Activated T-helper 2 cell treated with anti-CD3 and anti-CD28 coated beads, Interferon-gamma antibody, Interleukin-2, Interleukin-4, amounts not matched to agents 10 μg/mL and 5 μg/mL and 100 μg/mL, durations not matched to agents 14 hours and 24 hours and 36 hours (primary cell): ENCODE measurements at regions not wholly inside any gene's neighbourhood (a gene's known extent, or its start where the extent isn't known, plus 50 kb on each side); places are given as distances from the start of the nearest gene placed in this dataset.

Source experiments
- DNase-seq: peaks from one replicate; pipeline ENCODE4 v3.0.0; 2021; ENCODE audit warnings: low spot score
- H3K27ac Mint-ChIP-seq: one replicate; pipeline ENCODE4 v1.8.0; 2021; ENCODE audit warnings: mixed read lengths
- H3K27me3 Mint-ChIP-seq: one replicate; pipeline ENCODE4 v1.8.0; 2021; ENCODE audit warnings: low read depth, mixed read lengths
- H3K36me3 Mint-ChIP-seq: one replicate; pipeline ENCODE4 v1.8.0; 2021; ENCODE audit warnings: low read depth, mixed read lengths
- H3K4me1 Mint-ChIP-seq: one replicate; pipeline ENCODE4 v1.8.0; 2021; ENCODE audit warnings: low read depth, mixed read lengths
- H3K4me3 Mint-ChIP-seq: one replicate; pipeline ENCODE4 v1.8.0; 2021; ENCODE audit warnings: low read depth, mild to moderate bottlenecking, moderate library complexity, mixed read lengths
- H3K9me3 Mint-ChIP-seq: one replicate; pipeline ENCODE4 v1.8.0; 2021; ENCODE audit warnings: mixed read lengths
- intact Hi-C: fragments of 100-400 bp; cut with micrococcal nuclease; formaldehyde crosslinking; loops from one replicate; pipeline ENCODE4 v1.15.1; 2023

DNA sequence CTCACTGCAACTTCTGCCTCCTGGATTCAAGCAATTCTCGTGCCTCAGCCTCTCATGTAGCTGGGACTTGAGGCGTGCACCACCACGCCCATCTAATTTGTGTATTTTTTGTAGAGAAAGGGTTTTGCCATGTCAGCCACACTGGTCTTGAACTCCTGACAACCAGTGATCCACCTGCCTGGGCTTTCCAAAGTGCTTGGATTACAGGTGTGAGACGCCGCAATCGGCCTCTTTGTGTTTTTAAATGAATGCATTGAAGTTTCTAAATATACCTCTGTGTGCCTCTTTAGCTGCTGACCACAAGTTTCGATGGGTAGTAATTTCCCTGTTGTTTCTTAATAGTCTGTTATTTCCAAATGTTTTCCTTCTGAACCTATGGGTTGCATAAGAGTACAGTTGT lies 765.3 kb upstream of the GRIA3 start:
- DNase-seq: no peak
- Mint-ChIP-seq H3K9me3 (no peaks in the 10 kb centered on the region), H3K4me1 (no peaks in the 10 kb centered on the region), H3K27me3 (no peaks in the 10 kb centered on the region), H3K4me3 (no peak overlapping the region), H3K36me3 (no peaks in the 10 kb centered on the region), H3K27ac (no peak overlapping the region)
- intact Hi-C loops: no loop called here

DNA sequence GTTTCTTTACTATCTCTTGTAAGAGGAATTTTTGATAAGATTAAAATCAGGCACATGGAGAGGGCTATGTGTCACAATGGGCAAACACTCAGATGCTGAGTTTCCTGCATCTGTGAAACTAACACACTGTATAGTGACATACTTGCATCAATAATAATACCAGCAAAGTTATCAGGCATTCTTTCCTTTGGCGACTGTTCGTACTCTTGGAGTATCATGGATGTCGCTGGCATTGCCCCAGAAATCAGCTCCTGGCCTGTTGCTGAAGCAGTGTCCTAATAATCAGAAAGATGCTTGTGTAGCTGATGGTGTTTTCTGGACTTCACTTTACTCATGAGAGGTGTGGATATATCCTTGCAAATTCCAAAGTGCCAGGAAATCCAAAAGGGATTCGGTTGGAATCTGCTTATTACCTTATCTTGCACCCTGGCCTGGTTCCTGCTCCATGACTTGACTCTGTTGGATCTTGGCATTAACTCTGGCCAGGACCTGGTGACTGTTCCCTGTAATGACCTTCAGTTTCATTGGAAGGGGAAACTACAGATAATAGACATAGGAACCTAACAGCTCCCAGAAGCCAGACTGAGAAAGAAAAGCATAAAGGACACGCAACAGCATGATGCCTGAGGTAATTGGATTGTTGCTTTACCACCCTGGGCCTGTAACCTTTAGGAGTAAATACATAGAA lies 762.5 kb upstream of the GRIA3 start:
- no peaks in the 10 kb centered on the region for H3K36me3 Mint-ChIP-seq
- H3K27me3 Mint-ChIP-seq: no peaks in the 10 kb centered on the region
- no peak overlapping the region for H3K27ac Mint-ChIP-seq
- no peaks in the 10 kb centered on the region for H3K9me3 Mint-ChIP-seq
- no peak overlapping the region for H3K4me3 Mint-ChIP-seq
- H3K4me1 Mint-ChIP-seq: no peaks in the 10 kb centered on the region
- intact Hi-C loops: no loop called here
- no peak for DNase-seq

DNA sequence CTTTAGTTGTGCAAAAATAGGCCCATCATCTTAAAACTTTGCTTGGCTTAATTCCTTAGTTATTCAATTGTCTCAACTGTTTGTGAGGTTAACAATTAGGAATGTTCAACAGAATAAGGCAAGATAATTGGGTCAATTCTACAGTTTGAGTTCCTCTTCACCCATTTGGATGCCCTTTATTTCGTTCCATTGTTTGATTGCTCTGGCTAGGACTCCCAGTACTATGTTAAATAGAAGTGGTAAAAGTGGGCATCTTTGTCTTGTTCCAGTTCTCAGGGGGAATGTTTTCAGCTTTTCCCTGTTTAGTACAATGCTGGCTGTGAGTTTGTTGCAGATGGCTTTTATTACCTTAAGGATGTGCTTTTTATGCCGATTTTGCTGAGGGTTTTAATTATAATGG lies 761.5 kb upstream of the GRIA3 start:
- Mint-ChIP-seq H3K4me1 (no peaks in the 10 kb centered on the region), H3K4me3 (no peak overlapping the region), H3K9me3 (no peaks in the 10 kb centered on the region), H3K27me3 (no peaks in the 10 kb centered on the region), H3K27ac (no peak overlapping the region), H3K36me3 (no peaks in the 10 kb centered on the region)
- no peak for DNase-seq
- intact Hi-C loops: no loop called here

DNA sequence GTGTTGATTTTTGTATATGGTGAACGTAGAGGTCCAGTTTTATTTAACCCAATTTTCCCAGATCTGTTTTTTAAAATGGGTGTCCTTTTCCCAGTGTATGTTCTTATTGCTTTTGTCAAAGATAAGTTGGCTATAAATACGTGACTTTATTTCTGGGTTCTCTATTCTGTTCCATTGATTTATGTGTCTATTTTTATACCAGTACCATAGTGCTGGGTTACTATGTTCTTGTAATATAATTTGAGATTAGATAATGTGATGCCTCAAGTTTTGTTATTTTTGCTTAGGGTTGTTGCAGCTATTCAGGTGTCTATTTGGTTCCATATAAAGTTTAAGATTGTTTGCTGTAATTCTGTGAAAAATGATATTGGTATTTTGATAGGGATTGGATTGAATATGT lies 749.1 kb upstream of the GRIA3 start:
- Mint-ChIP-seq H3K4me1 (no peaks in the 10 kb centered on the region), H3K27me3 (no peaks in the 10 kb centered on the region), H3K9me3 (peaks cover 27% of the 10 kb centered on the region)

DNA sequence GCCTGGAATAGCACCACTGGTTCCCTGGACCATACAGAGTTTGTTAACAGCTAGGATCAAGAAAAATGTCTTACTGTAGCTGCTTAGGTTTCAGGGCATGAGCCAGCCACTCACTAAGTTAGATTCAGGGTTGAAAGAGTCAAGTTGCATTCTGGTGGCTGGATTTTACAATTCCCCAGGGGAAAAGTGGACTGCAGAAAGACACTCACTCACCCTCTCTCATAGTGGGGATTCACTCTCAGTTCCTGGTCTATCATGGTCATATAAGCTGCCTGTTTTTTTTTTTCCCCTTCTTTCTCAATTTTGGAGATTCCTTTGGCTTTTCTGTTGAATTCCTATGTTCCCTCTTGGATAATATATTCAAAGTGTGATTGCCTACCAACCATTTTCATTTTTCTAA lies 744.2 kb upstream of the GRIA3 start:
- H3K27ac Mint-ChIP-seq: no peak overlapping the region
- peaks cover 24% of the 10 kb centered on the region for H3K9me3 Mint-ChIP-seq
- H3K27me3 Mint-ChIP-seq: no peaks in the 10 kb centered on the region
- intact Hi-C loops: no loop called here
- no peaks in the 10 kb centered on the region for H3K4me1 Mint-ChIP-seq
- H3K4me3 Mint-ChIP-seq: no peak overlapping the region
- DNase-seq: no peak
- H3K36me3 Mint-ChIP-seq: no peaks in the 10 kb centered on the region

More for the DNA sequence above, 749.1 kb upstream of the GRIA3 start:
- intact Hi-C loops: no loop called here
- Mint-ChIP-seq H3K27ac (no peak overlapping the region), H3K4me3 (no peak overlapping the region), H3K36me3 (no peaks in the 10 kb centered on the region)
- no peak for DNase-seq

DNA sequence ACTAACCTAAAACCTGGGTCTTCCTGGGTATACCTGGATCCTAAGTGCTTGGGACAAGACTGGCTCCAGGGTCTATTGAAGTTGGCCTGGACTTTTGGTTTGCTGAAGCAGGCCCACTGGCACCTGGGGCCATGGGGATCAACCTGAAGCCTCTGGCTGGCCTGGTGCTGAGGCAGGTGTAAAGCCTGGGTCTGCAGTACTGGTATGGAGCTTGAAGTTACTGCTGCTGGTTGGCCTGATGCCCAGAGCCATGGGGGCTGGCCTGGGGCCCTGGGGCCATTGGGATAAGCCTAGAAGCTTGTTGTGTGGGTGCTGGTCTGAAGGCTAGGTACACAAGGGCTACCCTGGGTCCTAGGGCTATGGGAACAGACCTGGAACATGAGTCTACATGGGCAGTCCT lies 743.2 kb upstream of the GRIA3 start:
- H3K9me3 Mint-ChIP-seq: peaks cover 26% of the 10 kb centered on the region
- no peak overlapping the region for H3K4me3 Mint-ChIP-seq
- H3K27me3 Mint-ChIP-seq: no peaks in the 10 kb centered on the region
- DNase-seq: no peak
- H3K36me3 Mint-ChIP-seq: no peaks in the 10 kb centered on the region
- H3K27ac Mint-ChIP-seq: no peak overlapping the region
- intact Hi-C loops: no loop called here
- no peaks in the 10 kb centered on the region for H3K4me1 Mint-ChIP-seq

DNA sequence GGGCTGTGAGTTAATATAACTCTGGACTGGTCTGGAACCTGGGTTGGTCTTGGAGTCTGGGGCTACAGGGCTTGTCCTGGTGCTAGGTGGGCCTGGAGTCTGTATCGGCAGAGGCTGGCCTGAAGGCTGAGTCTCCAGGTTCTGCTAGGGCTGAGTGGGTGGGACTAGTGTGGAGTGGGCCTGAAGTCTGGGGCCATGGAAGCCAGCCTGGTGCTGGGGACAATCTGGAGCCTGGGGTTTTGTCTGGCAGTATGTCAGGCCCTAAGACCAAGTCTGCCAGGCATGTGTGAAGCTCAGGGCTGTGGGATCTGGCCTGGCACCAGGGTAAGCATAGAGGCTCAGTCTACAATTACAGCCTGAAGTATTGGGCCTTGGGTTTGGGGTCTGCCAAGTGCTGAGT lies 742.6 kb upstream of the GRIA3 start:
- no peak overlapping the region for H3K27ac Mint-ChIP-seq
- no peaks in the 10 kb centered on the region for H3K36me3 Mint-ChIP-seq
- no peaks in the 10 kb centered on the region for H3K27me3 Mint-ChIP-seq
- H3K4me1 Mint-ChIP-seq: no peaks in the 10 kb centered on the region
- no peak for DNase-seq
- peaks cover 26% of the 10 kb centered on the region for H3K9me3 Mint-ChIP-seq
- intact Hi-C loops: no loop called here
- H3K4me3 Mint-ChIP-seq: no peak overlapping the region

DNA sequence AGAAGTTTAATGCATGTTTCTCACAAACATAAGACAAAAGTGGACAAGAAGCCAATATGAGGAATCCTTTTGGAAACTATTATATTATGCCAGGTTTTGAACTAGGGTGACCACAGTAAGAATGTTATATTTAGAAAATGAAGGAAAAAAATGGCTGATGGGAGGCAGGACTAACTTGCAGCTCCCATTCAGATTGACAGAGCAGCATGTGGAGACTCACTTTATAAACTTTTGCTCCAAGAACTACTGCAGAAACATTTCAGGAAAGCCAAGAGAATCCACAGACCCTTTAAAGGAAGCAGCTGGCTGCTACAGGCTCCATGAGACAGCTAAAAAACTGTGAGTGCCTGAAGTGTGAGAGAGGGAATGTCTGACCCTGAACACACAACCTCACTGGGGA lies 738.6 kb upstream of the GRIA3 start:
- Mint-ChIP-seq H3K27ac (no peak overlapping the region), H3K36me3 (no peaks in the 10 kb centered on the region), H3K4me3 (no peak overlapping the region), H3K4me1 (no peaks in the 10 kb centered on the region), H3K9me3 (peaks cover 12% of the 10 kb centered on the region), H3K27me3 (no peaks in the 10 kb centered on the region)
- no peak for DNase-seq
- intact Hi-C loops: no loop called here

DNA sequence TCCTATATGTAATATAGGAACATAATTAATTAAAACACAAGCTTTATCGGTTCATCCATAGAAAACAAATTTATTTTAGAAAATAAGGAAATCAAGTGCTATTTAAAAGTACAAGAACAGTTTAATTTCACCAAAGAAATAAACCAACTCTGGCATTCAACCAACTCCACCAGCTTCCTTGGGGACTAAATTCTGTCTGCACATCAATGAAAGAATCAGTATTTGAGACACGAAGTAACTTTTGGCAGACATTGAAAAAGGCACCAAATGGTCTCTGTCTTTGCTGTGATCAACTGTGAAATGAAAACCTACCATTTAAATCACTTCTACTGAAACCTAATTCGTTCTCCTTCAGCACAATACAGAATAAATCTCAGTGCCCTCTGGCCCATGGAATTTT lies 719.7 kb upstream of the GRIA3 start:
- Mint-ChIP-seq H3K36me3 (no peaks in the 10 kb centered on the region), H3K27me3 (no peaks in the 10 kb centered on the region), H3K4me1 (no peaks in the 10 kb centered on the region), H3K27ac (no peak overlapping the region), H3K9me3 (no peaks in the 10 kb centered on the region), H3K4me3 (no peak overlapping the region)
- no peak for DNase-seq
- intact Hi-C loops: no loop called here

DNA sequence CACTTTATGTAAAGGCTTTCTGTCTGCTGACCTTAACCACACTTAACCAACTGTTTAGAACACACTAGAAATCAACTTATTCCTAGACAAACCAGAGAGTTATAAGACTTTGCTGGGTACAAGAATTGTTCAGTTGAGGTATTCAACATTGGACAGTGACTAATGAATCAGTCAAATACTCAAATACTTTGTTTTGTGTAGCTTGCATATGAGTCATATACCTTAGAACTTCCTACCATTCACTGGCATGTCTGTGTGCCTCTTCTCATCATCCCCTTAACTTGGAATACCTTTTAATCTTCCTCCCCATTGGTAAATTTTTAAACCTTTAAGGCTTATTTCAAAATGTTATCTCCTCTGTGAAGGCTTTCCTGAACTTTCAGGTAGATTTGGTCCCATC lies 708.8 kb upstream of the GRIA3 start:
- Mint-ChIP-seq H3K4me3 (no peak overlapping the region), H3K27me3 (no peaks in the 10 kb centered on the region), H3K4me1 (no peaks in the 10 kb centered on the region), H3K27ac (no peak overlapping the region), H3K36me3 (no peaks in the 10 kb centered on the region), H3K9me3 (no peaks in the 10 kb centered on the region)
- no peak for DNase-seq
- intact Hi-C loops: no loop called here

DNA sequence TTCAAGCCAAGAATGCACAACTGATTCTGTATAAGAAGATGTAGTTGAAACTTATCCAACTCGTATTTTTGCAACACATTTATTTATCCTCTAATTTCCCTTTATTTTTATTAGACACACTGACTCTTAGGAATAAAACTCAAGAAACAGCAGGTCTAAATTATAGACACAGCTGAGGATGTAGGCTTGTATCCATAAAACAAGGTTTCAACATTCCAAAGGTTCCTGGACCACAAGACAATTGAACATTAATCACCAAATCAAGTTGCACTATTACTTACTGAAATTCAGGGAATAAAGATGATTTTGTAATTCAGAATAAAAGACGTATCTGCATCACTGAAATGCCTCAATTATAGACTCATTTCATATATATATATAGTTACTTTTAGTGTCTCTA lies 683.5 kb upstream of the GRIA3 start:
- no peak for DNase-seq
- Mint-ChIP-seq H3K4me3 (no peak overlapping the region), H3K9me3 (peaks cover 4% of the 10 kb centered on the region), H3K27ac (no peak overlapping the region), H3K27me3 (no peaks in the 10 kb centered on the region), H3K4me1 (no peaks in the 10 kb centered on the region), H3K36me3 (no peaks in the 10 kb centered on the region)
- intact Hi-C loops: no loop called here

DNA sequence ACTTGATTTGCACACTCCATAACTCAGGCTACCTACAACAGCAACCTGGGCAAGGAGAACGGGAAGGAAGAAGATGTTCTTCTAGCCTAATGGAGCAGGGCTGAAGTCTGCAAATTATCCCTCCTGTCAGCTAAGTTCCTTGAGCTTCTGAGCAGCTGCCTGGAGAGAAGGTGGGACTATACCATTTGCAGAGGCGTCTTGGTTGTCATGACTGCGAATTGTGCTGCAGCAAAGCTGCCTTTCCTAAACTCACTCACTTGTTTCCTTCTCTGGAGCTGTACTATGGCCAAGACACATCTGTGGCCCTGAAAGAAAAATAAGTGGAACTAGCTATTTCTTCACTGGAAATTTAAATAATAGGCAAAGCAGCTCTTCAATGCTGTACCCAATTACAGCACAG lies 682.4 kb upstream of the GRIA3 start:
- intact Hi-C loops: no loop called here
- H3K36me3 Mint-ChIP-seq: no peaks in the 10 kb centered on the region
- H3K4me3 Mint-ChIP-seq: no peak overlapping the region
- no peaks in the 10 kb centered on the region for H3K4me1 Mint-ChIP-seq
- H3K9me3 Mint-ChIP-seq: no peaks in the 10 kb centered on the region
- DNase-seq: no peak
- no peak overlapping the region for H3K27ac Mint-ChIP-seq
- no peaks in the 10 kb centered on the region for H3K27me3 Mint-ChIP-seq

DNA sequence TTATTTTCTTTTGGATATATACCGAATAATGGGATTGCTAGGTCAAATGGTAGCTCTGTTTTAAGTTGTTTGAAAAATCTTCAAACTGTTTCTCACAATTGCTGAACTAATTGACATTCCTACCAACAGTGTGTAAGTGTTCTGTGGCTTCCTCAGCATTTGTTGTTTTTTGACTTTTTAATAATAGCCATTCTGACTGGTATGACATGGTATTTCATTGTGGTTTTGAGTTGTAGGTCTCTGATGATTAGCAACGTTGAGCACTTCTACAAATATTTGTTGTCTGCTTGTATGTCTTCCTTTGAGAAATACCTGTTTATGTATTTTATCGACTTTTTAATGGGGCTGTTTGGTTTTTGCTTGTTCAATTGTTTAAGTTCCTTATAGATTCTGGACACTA lies 680.1 kb upstream of the GRIA3 start:
- H3K27me3 Mint-ChIP-seq: no peaks in the 10 kb centered on the region
- DNase-seq: no peak
- H3K36me3 Mint-ChIP-seq: no peaks in the 10 kb centered on the region
- no peak overlapping the region for H3K27ac Mint-ChIP-seq
- intact Hi-C loops: no loop called here
- no peaks in the 10 kb centered on the region for H3K9me3 Mint-ChIP-seq
- H3K4me1 Mint-ChIP-seq: no peaks in the 10 kb centered on the region
- no peak overlapping the region for H3K4me3 Mint-ChIP-seq

DNA sequence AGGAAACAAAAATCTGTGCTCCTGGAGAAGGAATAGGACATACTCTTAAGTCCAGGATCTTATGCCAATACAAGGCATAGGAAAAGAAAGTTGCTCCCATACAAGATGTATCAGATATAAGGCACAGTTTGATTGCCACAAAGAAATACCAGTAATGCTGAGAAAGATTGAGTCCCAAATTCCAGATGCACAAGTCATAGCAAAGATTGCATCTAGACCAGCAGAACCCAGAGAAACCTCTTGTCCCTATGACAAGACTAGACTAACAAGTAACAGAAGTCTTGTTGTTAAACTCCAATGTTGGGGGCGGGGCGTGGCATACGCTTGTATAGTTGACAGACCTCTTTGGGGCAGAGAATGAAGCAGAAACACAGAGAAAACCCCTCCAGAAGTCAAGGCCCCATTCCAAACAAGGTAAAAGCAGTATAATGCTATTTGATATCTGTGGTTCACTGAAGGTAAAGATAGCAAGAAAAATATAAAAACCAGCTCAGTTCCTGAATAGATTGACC lies 671.5 kb upstream of the GRIA3 start:
- no peak for DNase-seq
- no peaks in the 10 kb centered on the region for H3K4me1 Mint-ChIP-seq
- H3K27me3 Mint-ChIP-seq: no peaks in the 10 kb centered on the region
- intact Hi-C loops: no loop called here
- H3K36me3 Mint-ChIP-seq: no peaks in the 10 kb centered on the region
- no peak overlapping the region for H3K4me3 Mint-ChIP-seq
- H3K9me3 Mint-ChIP-seq: peaks cover 13% of the 10 kb centered on the region
- H3K27ac Mint-ChIP-seq: no peak overlapping the region
